Natural killer cell (primary cell): ENCODE measurements at regions not wholly inside any gene's neighbourhood (a gene's known extent, or its start where the extent isn't known, plus 50 kb on each side); places are given as distances from the start of the nearest gene placed in this dataset.
"Not testable (repeated sequence)": the region's sequence is repeated elsewhere in the genome, so short reads cannot be mapped to it uniquely, and the experiment has no call there.

Experiments
- ATAC-seq, 3 donors: fragments of 150-1000 bp in 2 of 3; fragments of 200-7000 bp in 1 of 3; cut with Tn5 transposase; 1 replicate in 1 of 3; 2 replicates in 2 of 3; pipeline ENCODE4 v1.10.0; 2021; ENCODE audit warnings: mild to moderate bottlenecking in 2 of 3, moderate library complexity in 2 of 3
- DNase-seq, 2 donors: peaks; one replicate each; pipeline versions ENCODE4 v3.0.0 to v3.0.0-alpha.2; 2013 to 2021; ENCODE audit warnings: mixed read lengths in 1 of 2
- H3K27ac ChIP-seq: one replicate; pipeline ENCODE4 v1.5.1; 2013; ENCODE audit warnings: mild to moderate bottlenecking, low read length
- H3K27me3 ChIP-seq: one replicate; pipeline ENCODE4 v1.6.1; 2013; ENCODE audit warnings: low read length; ENCODE audit not compliant: control insufficient read depth, insufficient read depth
- H3K36me3 ChIP-seq: one replicate; pipeline ENCODE4 v1.6.1; 2013; ENCODE audit warnings: low read length; ENCODE audit not compliant: control insufficient read depth, insufficient read depth
- H3K4me1 ChIP-seq: one replicate; pipeline ENCODE4 v1.6.1; 2013; ENCODE audit warnings: low read length; ENCODE audit not compliant: control insufficient read depth, insufficient read depth
- H3K4me3 ChIP-seq: one replicate; pipeline ENCODE4 v1.5.1; 2013; ENCODE audit warnings: low read length
- H3K9me3 ChIP-seq: one replicate; pipeline ENCODE4 v1.6.1; 2013; ENCODE audit warnings: low read length; ENCODE audit not compliant: control insufficient read depth, insufficient read depth
- H3K27ac Mint-ChIP-seq, 2 donors: one replicate each; pipeline ENCODE4 v1.8.0; 2022; ENCODE audit warnings: mild to moderate bottlenecking in 2 of 2, mixed read lengths in 2 of 2, moderate library complexity in 1 of 2
- H3K27me3 Mint-ChIP-seq, 2 donors: one replicate each; pipeline ENCODE4 v1.8.0; 2022; ENCODE audit warnings: low read depth in 2 of 2, mixed read lengths in 2 of 2
- H3K36me3 Mint-ChIP-seq: one replicate; pipeline ENCODE4 v1.8.0; 2022; ENCODE audit warnings: mixed read lengths
- H3K4me1 Mint-ChIP-seq, 2 donors: one replicate each; pipeline ENCODE4 v1.8.0; 2022; ENCODE audit warnings: mixed read lengths in 2 of 2
- H3K4me3 Mint-ChIP-seq: one replicate; pipeline ENCODE4 v1.8.0; 2022; ENCODE audit warnings: mild to moderate bottlenecking, moderate library complexity, mixed read lengths
- H3K9me3 Mint-ChIP-seq, 2 donors: one replicate each; pipeline ENCODE4 v1.8.0; 2022; ENCODE audit warnings: mixed read lengths in 2 of 2
- WGBS: methylation state at CpG from one replicate; pipeline ENCODE4 v1.1.7; 2013; ENCODE audit warnings: missing lambda C conversion rate; ENCODE audit not compliant: insufficient coverage; 5-methylcytosine and 5-hydroxymethylcytosine counted together
- intact Hi-C: fragments of 100-400 bp; cut with micrococcal nuclease; formaldehyde crosslinking; loops from one replicate; pipeline ENCODE4 v1.14.2; 2022
- TF ChIP-seq, protein P1 (sequence below): fragments of 200-600 bp; IDR thresholded peaks from one replicate; pipeline ENCODE4 v1.8.0; 2022; ENCODE audit warnings: antibody characterized with exemption

DNA sequence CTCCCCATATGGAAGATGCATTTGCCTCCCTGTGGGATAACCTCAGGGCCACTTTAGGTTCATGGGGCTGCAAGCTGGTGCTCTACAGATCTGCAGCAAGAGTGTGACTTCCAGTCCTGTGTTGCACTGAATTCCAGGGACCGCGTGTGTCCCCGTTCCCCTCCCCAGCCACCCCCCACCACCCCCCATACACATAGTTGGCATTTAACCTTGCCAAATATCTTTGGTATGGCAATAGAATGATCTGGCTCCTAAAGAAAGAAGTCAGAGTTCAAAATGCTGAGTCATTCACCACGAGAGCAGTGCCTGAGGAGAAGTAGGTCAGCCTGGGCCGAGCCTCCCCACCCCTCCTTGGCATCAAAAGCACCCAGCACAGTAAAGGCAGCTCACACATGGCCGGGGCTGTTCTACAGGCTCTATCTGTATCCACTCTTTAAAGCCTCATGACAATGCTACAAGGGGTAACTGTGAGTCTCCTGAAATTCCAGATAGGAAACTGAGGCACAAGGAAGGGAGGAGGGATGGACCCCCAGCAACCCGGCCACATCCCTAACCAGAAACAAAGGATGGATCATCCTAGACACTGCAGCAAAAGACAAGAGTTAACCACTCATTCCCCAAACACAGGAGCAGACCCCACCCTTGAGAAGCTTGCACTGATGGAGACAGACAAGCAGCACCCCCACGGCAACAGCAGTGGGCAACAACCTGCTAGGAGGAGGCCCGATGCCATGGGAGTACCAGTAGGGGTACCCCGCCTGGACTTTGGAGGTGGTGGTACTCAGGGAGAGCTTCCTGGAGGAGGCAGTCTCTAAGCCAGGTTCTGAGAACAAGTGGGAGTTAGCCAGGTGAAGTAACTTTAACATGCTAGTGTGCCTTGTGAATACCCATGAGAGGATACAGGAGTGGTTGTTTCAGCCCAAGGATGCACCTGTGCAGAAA lies 70.3 kb upstream of the NANOS1 start:
- Mint-ChIP-seq H3K4me1 (peaks cover 0 to 7% of the 10 kb centered on the region in 2 donors), H3K36me3 (no peaks in the 10 kb centered on the region), H3K4me3 (no peak overlapping the region), H3K27me3 (peaks cover 0 to 3% of the 10 kb centered on the region in 2 donors), H3K9me3 (no peaks in the 10 kb centered on the region), H3K27ac (no peak overlapping the region)
- Histone ChIP-seq H3K27me3 (no peaks in the 10 kb centered on the region), H3K27ac (no peak overlapping the region), H3K9me3 (no peaks in the 10 kb centered on the region), H3K4me1 (no peaks in the 10 kb centered on the region), H3K36me3 (no peaks in the 10 kb centered on the region), H3K4me3 (no peak overlapping the region)
- ATAC-seq: peak in 1 of 3 donors; percentile 37
- intact Hi-C loops: no loop called here
- DNase-seq: no peak
- 46% methylated on average over 6 of the region's 10 CpGs for WGBS
- TF ChIP-seq, protein P1, sequence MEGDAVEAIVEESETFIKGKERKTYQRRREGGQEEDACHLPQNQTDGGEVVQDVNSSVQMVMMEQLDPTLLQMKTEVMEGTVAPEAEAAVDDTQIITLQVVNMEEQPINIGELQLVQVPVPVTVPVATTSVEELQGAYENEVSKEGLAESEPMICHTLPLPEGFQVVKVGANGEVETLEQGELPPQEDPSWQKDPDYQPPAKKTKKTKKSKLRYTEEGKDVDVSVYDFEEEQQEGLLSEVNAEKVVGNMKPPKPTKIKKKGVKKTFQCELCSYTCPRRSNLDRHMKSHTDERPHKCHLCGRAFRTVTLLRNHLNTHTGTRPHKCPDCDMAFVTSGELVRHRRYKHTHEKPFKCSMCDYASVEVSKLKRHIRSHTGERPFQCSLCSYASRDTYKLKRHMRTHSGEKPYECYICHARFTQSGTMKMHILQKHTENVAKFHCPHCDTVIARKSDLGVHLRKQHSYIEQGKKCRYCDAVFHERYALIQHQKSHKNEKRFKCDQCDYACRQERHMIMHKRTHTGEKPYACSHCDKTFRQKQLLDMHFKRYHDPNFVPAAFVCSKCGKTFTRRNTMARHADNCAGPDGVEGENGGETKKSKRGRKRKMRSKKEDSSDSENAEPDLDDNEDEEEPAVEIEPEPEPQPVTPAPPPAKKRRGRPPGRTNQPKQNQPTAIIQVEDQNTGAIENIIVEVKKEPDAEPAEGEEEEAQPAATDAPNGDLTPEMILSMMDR: no peak

DNA sequence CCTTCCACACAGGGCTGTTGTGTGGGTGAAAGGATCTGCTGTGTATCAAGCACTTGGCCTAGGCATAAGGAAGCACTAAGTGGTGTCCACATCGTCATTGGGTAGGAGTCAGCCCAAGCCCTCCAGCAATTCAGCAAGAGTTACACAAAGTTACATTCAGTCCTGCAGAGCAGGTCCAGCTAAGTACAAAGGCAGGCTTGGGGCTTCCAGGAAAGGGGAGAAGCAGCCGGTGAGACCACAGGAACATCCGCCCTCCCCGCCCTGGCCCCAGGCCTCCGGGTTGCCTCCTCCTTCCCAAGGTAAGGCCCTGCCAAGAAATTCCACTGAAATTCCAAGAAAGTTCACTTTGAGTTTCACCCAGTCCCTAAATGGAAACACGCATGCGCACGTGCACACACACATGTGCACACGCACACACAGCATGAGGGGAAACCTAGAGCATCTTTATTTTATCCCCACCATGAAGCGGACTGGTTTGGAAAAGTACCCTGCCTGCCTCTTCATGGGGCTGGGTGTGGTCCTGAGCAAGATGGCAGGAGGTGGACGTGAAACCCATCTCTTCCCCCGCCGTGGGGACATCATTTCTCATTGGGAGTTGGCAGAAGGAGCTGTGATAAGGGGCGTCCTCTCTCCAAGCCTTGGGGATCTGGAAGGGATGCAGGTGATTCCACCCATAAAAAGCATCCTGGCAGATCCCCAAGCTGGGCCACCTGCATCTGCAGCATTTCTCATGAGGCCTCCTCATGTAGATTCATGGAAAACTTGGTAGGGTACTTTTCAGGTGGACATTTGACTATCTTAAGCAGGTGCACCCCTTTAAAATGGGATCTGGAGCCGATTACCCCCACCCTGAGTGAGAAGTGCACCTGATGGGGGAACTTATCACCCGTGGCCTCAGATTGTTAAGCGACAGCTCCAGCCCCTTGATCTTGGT lies 69.1 kb upstream of the NANOS1 start:
- H3K36me3 ChIP-seq: no peaks in the 10 kb centered on the region
- no peak overlapping the region for H3K27ac ChIP-seq
- peaks cover 0 to 3% of the 10 kb centered on the region in 2 donors for H3K27me3 Mint-ChIP-seq
- no peaks in the 10 kb centered on the region for H3K4me1 ChIP-seq
- no peaks in the 10 kb centered on the region for H3K27me3 ChIP-seq
- H3K9me3 ChIP-seq: no peaks in the 10 kb centered on the region
- TF ChIP-seq, protein P1: no peak
- H3K4me3 Mint-ChIP-seq: no peak overlapping the region
- no peak overlapping the region for H3K4me3 ChIP-seq
- H3K36me3 Mint-ChIP-seq: no peaks in the 10 kb centered on the region
- DNase-seq: no peak
- intact Hi-C loops: no loop called here
- 88% methylated on average over 16 of the region's 17 CpGs for WGBS
- no peaks in the 10 kb centered on the region for H3K9me3 Mint-ChIP-seq
- H3K4me1 Mint-ChIP-seq: peaks cover 0 to 7% of the 10 kb centered on the region in 2 donors
- no peak for ATAC-seq
- H3K27ac Mint-ChIP-seq: no peak overlapping the region

DNA sequence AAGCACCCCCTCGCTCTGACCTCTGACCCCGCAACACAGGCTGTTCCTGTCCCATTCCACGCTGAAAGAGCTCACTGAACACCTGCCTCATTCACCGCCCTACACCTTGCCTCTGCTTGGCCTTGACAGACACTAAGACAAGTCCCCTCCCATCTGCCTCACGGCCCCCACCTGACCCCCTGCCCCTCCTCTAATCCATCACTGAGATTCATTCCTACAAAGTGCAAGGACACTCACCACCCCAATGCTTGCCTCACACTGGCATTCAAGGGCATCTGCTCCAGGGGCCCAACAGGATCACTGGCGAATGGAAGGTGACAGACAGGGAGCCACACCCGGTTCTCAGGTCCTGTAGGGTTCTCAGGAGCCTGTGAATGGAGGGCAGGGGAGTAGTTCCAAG lies 68.1 kb upstream of the NANOS1 start:
- peaks cover 0 to 7% of the 10 kb centered on the region in 2 donors for H3K4me1 Mint-ChIP-seq
- TF ChIP-seq, protein P1: no peak
- DNase-seq: no peak
- H3K36me3 ChIP-seq: no peaks in the 10 kb centered on the region
- no peaks in the 10 kb centered on the region for H3K36me3 Mint-ChIP-seq
- H3K27me3 Mint-ChIP-seq: peaks cover 0 to 3% of the 10 kb centered on the region in 2 donors
- intact Hi-C loops: no loop called here
- no peaks in the 10 kb centered on the region for H3K4me1 ChIP-seq
- no peaks in the 10 kb centered on the region for H3K9me3 ChIP-seq
- no peak overlapping the region for H3K4me3 ChIP-seq
- no peaks in the 10 kb centered on the region for H3K27me3 ChIP-seq
- no peak overlapping the region for H3K4me3 Mint-ChIP-seq
- no peak overlapping the region for H3K27ac ChIP-seq
- WGBS: 75% methylated on average over 7 of the region's 7 CpGs
- ATAC-seq: no peak
- H3K27ac Mint-ChIP-seq: no peak overlapping the region
- H3K9me3 Mint-ChIP-seq: no peaks in the 10 kb centered on the region

DNA sequence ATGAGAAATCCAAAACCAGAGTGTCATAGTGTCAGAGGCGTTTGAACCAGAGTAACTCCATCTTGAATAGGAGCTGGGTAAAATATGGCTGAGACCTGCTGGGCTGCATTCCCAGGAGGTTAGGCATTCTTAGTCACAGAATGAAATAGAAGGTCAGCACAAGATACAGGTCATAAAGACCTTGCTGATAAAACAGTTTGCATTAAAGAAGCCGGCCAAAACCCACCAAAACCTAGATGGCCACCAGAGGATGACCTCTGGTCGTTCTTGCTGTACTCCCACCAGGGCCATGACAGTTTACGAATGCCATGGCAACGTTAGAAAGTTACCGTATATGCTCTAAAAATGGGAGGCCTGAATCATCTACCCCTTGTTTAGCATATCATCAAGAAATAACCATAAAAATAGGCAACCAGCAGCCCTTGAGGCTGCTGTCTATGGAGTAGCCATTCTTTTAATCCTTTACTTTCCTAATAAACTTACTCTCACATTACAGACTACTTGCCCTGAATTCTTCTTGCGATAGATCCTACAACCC lies 67.1 kb upstream of the NANOS1 start:
- WGBS: 76% methylated on average over 7 of the region's 7 CpGs
- not testable (repeated sequence) for DNase-seq

More for the DNA sequence above, 67.1 kb upstream of the NANOS1 start:
- H3K4me1 Mint-ChIP-seq, H3K36me3 ChIP-seq, H3K4me3 ChIP-seq, H3K27me3 Mint-ChIP-seq, H3K27ac Mint-ChIP-seq, H3K9me3 Mint-ChIP-seq, intact Hi-C loops, H3K27ac ChIP-seq, H3K4me1 ChIP-seq, ATAC-seq, H3K27me3 ChIP-seq, H3K36me3 Mint-ChIP-seq, H3K9me3 ChIP-seq, H3K4me3 Mint-ChIP-seq: not testable (repeated sequence)
